ENCODE measurements at regions not wholly inside any gene's neighbourhood (a gene's known extent, or its start where the extent isn't known, plus 50 kb on each side); places are given as distances from the start of the nearest gene placed in this dataset.

- no peak for FAIRE-seq
These were observed 51.1 kb upstream of the PRDX6 start for GRCh38 chr1:173426057-173426456.

- no peak for FAIRE-seq
These were observed 49.7 kb upstream of the PRDX6 start for GRCh38 chr1:173427146-173428054.
